NCI-H82 treated with DMSO at 0.1 percent for 48 hours (cell line): ENCODE measurements at regions not wholly inside any gene's neighbourhood (a gene's known extent, or its start where the extent isn't known, plus 50 kb on each side); places are given as distances from the start of the nearest gene placed in this dataset.
"Not testable (repeated sequence)": the region's sequence is repeated elsewhere in the genome, so short reads cannot be mapped to it uniquely, and the experiment has no call there.

Experiments
- DNase-seq: peaks from one replicate; lab custom pipeline; 2025; ENCODE audit not compliant: unreplicated experiment; lab: John Stamatoyannopoulos, UW

GRCh38 chr12:61161961-61162360, 1098.2 kb upstream of the USP15 start:
- DNase-seq = no peak

GRCh38 chr12:61188801-61189595, 1071.2 kb upstream of the USP15 start:
- DNase-seq = no peak

- DNase-seq = no peak
Measured at GRCh38 chr12:61213646-61214045, 1046.6 kb upstream of the USP15 start.

- no peak for DNase-seq
Measured at GRCh38 chr12:61220337-61220736, 1039.9 kb upstream of the USP15 start.

DNA sequence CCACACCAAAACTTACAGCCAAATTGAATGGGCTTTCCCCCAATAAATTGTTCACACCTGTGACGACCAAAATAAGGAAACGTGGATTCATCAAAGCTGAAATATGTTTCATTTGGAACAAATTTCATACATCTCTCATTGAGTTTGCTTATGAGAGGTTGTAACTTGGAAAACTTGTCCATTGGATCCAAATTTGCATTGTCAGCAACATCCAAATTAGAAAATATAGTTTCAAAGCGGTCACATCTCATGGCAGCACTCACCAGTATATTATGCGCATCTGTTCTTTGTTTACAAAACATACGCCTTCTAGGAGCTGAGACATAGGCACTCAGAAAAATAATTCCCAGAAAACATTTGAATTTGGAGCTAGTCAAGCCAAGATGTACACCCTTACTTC, 1028.2 kb upstream of the USP15 start:
- no peak for DNase-seq

- DNase-seq = no peak
Measured at GRCh38 chr12:61250303-61250702, 1009.9 kb upstream of the USP15 start.

DNA sequence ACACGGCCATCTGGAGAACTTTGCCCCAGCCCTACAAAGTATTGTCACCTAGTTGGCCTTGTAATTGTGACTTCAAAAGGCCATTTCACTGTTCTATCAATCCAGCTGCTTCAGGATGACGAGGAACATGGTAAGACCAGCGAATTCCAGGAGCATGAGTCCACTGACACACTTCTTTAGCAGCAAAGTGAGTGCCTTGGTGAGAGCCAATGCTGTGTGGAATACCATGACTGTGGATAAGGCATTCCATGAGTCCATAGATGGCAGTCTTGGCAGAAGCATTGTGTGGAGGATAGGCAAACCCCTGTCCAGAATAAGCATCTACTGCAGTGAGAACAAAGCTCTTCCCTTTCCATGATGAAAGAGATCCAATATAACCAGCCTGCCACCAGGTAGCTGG, 1009.1 kb upstream of the USP15 start:
- DNase-seq = no peak

- no peak for DNase-seq
Measured at GRCh38 chr12:61254225-61254624, 1006.0 kb upstream of the USP15 start.

GRCh38 chr12:61264294-61264693, 995.9 kb upstream of the USP15 start:
- DNase-seq = not testable (repeated sequence)

GRCh38 chr12:61267474-61267873, 992.7 kb upstream of the USP15 start:
- no peak for DNase-seq

GRCh38 chr12:61272441-61272840, 987.8 kb upstream of the USP15 start:
- DNase-seq = no peak

- DNase-seq = no peak
Measured at GRCh38 chr12:61282790-61283575, 977.2 kb upstream of the USP15 start.

- no peak for DNase-seq
Measured at GRCh38 chr12:61290473-61290872, 969.7 kb upstream of the USP15 start.

GRCh38 chr12:61291647-61292046, 968.6 kb upstream of the USP15 start:
- DNase-seq = no peak

DNA sequence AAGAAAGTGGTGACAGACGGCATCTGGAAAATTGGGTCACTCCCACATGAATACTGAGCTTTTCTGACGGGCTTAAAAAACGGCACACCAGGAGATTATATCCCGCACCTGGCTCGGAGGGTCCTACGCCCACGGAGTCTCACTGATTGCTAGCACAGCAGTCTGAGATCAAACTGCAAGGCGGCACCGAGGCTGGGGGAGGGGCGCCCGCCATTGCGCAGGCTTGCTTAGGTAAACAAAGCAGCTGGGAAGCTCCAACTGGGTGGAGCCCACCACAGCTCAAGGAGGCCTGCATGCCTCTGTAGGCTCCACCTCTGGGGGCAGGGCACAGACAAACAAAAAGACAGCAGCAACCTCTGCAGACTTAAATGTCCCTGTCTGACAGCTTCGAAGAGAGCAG, 966.2 kb upstream of the USP15 start:
- not testable (repeated sequence) for DNase-seq

DNA sequence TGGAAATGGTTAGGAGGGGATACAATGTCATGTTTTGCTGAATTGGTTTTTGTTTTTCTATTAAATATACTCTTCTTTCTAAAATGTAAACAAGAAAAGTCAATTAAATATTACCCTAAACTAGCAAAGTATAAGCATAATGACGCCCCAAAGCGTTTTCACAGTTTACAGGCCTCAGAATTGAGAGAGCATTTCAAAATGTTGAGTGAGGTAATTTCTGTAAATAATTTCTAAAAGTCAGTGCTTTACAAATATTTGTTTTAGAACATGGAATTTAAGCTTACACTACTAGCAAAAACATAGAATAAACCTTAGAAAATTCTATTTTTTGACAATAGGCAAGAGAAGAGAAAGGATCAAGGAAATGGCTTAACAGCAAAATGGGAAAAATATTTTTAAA, 958.4 kb upstream of the USP15 start:
- no peak for DNase-seq

- no peak for DNase-seq
Measured at GRCh38 chr12:61302282-61302681, 957.9 kb upstream of the USP15 start.

DNA sequence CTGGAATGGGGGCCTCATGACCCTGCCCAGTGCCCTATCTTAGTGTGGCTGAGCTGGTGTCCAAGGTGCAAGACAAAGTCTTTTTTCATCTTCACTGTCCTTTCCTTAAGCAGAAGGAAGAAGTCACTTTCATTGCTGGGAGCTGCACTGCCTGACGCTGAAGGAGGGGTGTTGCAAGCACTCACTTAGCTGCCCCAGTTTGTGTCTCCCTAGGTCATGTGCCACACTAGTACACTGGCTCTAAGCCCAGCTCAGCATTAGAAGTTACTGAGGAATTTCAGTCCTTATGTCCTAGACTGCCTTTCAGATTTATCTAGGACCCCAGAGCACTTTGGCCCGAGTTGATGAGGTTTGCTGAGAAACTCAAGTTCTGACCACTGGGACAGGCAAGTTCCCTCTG, 952.0 kb upstream of the USP15 start:
- DNase-seq = no peak

- no peak for DNase-seq
Measured at GRCh38 chr12:61311413-61311812, 948.8 kb upstream of the USP15 start.

GRCh38 chr12:61348871-61349270, 911.3 kb upstream of the USP15 start:
- DNase-seq = no peak

DNA sequence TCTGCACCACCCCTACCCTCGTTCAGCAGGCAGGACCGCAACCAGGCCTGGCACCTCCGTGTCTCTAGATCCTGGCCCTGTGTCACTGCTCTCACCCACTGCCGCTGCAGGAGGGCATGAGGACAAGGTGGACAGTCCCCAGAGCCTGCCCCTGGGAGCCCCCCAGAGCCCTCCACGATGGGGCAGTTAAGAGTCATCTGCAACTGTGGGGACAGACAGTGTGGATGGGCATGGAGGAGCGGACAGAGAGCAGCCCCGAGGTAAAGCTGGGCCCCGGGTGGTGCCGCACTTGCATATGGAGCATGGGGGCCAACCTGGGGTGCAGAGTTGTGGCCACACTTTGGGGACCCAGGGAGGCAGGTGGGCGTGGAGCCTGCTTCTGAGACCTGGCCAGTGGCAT, 905.1 kb upstream of the USP15 start:
- DNase-seq = no peak

GRCh38 chr12:61356485-61356884, 903.7 kb upstream of the USP15 start:
- no peak for DNase-seq
